Keratinocyte (primary cell): ENCODE measurements at regions not wholly inside any gene's neighbourhood (a gene's known extent, or its start where the extent isn't known, plus 50 kb on each side); places are given as distances from the start of the nearest gene placed in this dataset.

Experiments used
- DNase-seq: peaks from one replicate; pipeline ENCODE4 v3.0.0-alpha.2; 2011; ENCODE audit warnings: low read depth, missing footprints, low spot score
- FAIRE-seq: peaks from 2 replicates; lab custom pipeline; 2011; peaks lifted over from hg19 to GRCh38; lab: Jason Lieb, UNC
- H2AFZ ChIP-seq: 2 replicates; pipeline ENCODE4 v1.6.0; 2012; ENCODE audit warnings: low read length, control low read depth, inconsistent platforms; ENCODE audit not compliant: control insufficient read depth
- H3K27ac ChIP-seq: 2 replicates; pipeline ENCODE4 v1.5.1; 2011; ENCODE audit warnings: low read length; ENCODE audit not compliant: control insufficient read depth, insufficient read depth
- H3K27me3 ChIP-seq: 3 replicates; pipeline ENCODE4 v1.6.0; 2011; ENCODE audit warnings: low read length; ENCODE audit not compliant: control insufficient read depth, insufficient read depth; ENCODE audit errors: extremely low read depth
- H3K36me3 ChIP-seq, 2 experiments: 2 replicates in 1 of 2; 3 replicates in 1 of 2; pipeline ENCODE4 v1.5.1; 2011; ENCODE audit warnings: low read length in 2 of 2, mild to moderate bottlenecking in 1 of 2; ENCODE audit not compliant: control insufficient read depth in 2 of 2, insufficient read depth in 2 of 2; ENCODE audit errors: extremely low read depth in 1 of 2
- H3K4me1 ChIP-seq: 3 replicates; pipeline ENCODE4 v1.5.1; 2011; ENCODE audit warnings: low read length; ENCODE audit not compliant: control insufficient read depth, insufficient read depth; ENCODE audit errors: extremely low read depth
- H3K4me2 ChIP-seq: 3 replicates; pipeline ENCODE4 v1.6.0; 2011; ENCODE audit warnings: low read depth, low read length; ENCODE audit not compliant: control insufficient read depth, insufficient read depth; ENCODE audit errors: extremely low read depth
- H3K4me3 ChIP-seq, 3 experiments: fragments of 200-600 bp in 1 of 3; sonication (generic) in 1 of 3; 2 replicates in 2 of 3; 3 replicates in 1 of 3; pipeline ENCODE4 v1.5.1; 2011 to 2016; ENCODE audit warnings: low read length in 3 of 3, mild to moderate bottlenecking in 3 of 3, control low read depth in 2 of 3, inconsistent platforms in 1 of 3, low read depth in 1 of 3, mixed read lengths in 1 of 3, mixed run types in 1 of 3, moderate library complexity in 1 of 3; ENCODE audit not compliant: control insufficient read depth in 2 of 3, insufficient read depth in 2 of 3; ENCODE audit errors: extremely low read depth in 1 of 3
- H3K79me2 ChIP-seq: 2 replicates; pipeline ENCODE4 v1.6.0; 2012; ENCODE audit warnings: low read length; ENCODE audit not compliant: control insufficient read depth, insufficient read depth
- H3K9ac ChIP-seq: 3 replicates; pipeline ENCODE4 v1.6.0; 2011; ENCODE audit warnings: low read length; ENCODE audit not compliant: control insufficient read depth, insufficient read depth; ENCODE audit errors: extremely low read depth
- H3K9me1 ChIP-seq: 3 replicates; pipeline ENCODE4 v1.6.0; 2011; ENCODE audit warnings: low read length; ENCODE audit not compliant: control insufficient read depth, insufficient read depth; ENCODE audit errors: extremely low read depth
- H3K9me3 ChIP-seq: 2 replicates; pipeline ENCODE4 v1.5.1; 2012; ENCODE audit warnings: low read depth, low read length; ENCODE audit not compliant: control insufficient read depth
- H4K20me1 ChIP-seq: 3 replicates; pipeline ENCODE4 v1.6.0; 2011; ENCODE audit warnings: low read length; ENCODE audit not compliant: control insufficient read depth, insufficient read depth; ENCODE audit errors: extremely low read depth
- CTCF ChIP-seq, 3 experiments: IDR thresholded peaks in 1 of 3; conservative IDR thresholded peaks in 1 of 3; optimal IDR thresholded peaks in 1 of 3; 2 replicates in 2 of 3; 3 replicates in 1 of 3; pipeline versions ENCODE3 to v1.5.1; 2011; ENCODE audit warnings: low read length in 3 of 3, mild to moderate bottlenecking in 3 of 3, moderate library complexity in 2 of 3, control low read depth in 1 of 3, inconsistent platforms in 1 of 3; ENCODE audit not compliant: insufficient read depth in 2 of 3; ENCODE audit errors: extremely low read depth in 1 of 3
- EZH2 ChIP-seq: IDR thresholded peaks from one replicate; pipeline ENCODE4 v1.6.1; 2012; ENCODE audit warnings: inconsistent platforms, mild to moderate bottlenecking, low read length, moderate library complexity
- dilution Hi-C: fragments of 300-500 bp; cut with MboI; formaldehyde crosslinking; loops from one replicate; pipeline ENCODE4 v1.7.0; 2020; ENCODE audit warnings: low sequenced_read_pairs; ENCODE audit not compliant: extremely low pct_ligation_motif_present

- dilution Hi-C loops: no loop called here
- no peak overlapping the region for H3K4me2 ChIP-seq
- TF ChIP-seq EZH2: no peak
- no peaks in the 10 kb centered on the region for H3K9me1 ChIP-seq
- no peaks in the 10 kb centered on the region for H4K20me1 ChIP-seq
- no peak overlapping the region for H3K4me3 ChIP-seq
- no peak for FAIRE-seq
- H3K79me2 ChIP-seq: no peaks in the 10 kb centered on the region
- DNase-seq: no peak
- H3K4me1 ChIP-seq: no peaks in the 10 kb centered on the region
- H3K36me3 ChIP-seq: no peaks in the 10 kb centered on the region
- peaks cover 7% of the 10 kb centered on the region for H3K9me3 ChIP-seq
- H3K27me3 ChIP-seq: peaks cover 4% of the 10 kb centered on the region
- no peak overlapping the region for H2AFZ ChIP-seq
- H3K9ac ChIP-seq: no peak overlapping the region
- H3K27ac ChIP-seq: no peak overlapping the region
Observed at GRCh38 chr14:101495827-101496775, 65.2 kb upstream of the DIO3 start.

GRCh38 chr14:101496776-101497683 is 64.3 kb upstream of the DIO3 start:
- FAIRE-seq (no peak), DNase-seq (no peak)
- Histone ChIP-seq H3K9me1 (no peaks in the 10 kb centered on the region), H3K36me3 (no peaks in the 10 kb centered on the region), H3K9ac (no peak overlapping the region), H3K79me2 (no peaks in the 10 kb centered on the region), H3K27me3 (peaks cover 4% of the 10 kb centered on the region), H2AFZ (no peak overlapping the region), H3K9me3 (peaks cover 6% of the 10 kb centered on the region), H3K27ac (no peak overlapping the region), H3K4me3 (no peak overlapping the region), H3K4me2 (no peak overlapping the region), H4K20me1 (no peaks in the 10 kb centered on the region), H3K4me1 (no peaks in the 10 kb centered on the region)
- TF ChIP-seq CTCF (optimal IDR thresholded peaks at IDR 0.05 in 1 of 3, IDR thresholded peaks at IDR 0.05 in 1 of 3, conservative IDR thresholded peaks at IDR 0.05 in 1 of 3; ENCODE audit: extremely low read depth in 1 of 3, insufficient read depth in 2 of 3, low read length in 3 of 3) (no peak), EZH2 (no peak)
- dilution Hi-C loops: no loop called here
